Cerebellar cortex (tissue), 1 donor: ENCODE measurements at regions not wholly inside any gene's neighbourhood (a gene's known extent, or its start where the extent isn't known, plus 50 kb on each side); places are given as distances from the start of the nearest gene placed in this dataset.
"Not testable (repeated sequence)": the region's sequence is repeated elsewhere in the genome, so short reads cannot be mapped to it uniquely, and the experiment has no call there.

ENCODE experiments used
- DNase-seq: peaks from one replicate; pipeline ENCODE4 v3.0.0-alpha.2; 2015; ENCODE audit warnings: low spot score

DNA sequence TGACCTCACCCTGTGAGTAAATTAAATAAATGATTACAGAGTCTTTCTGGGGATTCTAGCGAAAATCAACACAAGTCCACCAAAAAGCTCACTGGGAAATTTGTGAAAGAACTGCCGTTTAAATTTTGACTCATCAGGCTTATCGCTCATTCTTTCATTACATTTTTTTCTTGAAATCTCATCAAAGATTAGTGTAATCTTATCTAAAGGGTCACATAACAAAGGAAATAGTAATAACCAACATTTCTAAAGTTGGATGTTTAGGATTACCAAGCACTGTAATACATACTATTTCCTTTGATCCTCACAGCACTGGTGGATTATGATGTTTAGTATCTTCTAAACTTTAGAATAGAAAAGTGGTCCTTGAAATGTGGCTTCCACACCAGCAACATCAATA lies 111.1 kb upstream of the CBLB start:
- no peak for DNase-seq

DNA sequence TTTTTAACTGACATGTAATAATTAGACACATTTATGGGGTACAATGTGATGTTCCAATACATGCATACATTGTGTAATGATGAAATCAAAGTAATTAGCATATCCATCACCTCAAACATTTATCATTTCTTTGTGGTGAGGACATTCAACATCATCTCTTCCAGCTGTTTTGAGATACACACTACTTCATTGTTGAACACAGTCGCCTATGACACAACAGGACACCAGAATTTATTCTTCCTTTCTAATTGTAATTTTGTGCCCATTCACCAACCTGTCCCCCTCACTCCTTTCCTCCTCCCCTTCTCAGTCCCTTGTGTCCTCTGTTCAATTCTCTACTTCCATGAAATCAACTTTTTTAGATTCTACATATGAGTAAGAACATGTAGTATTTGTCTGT lies 113.4 kb upstream of the CBLB start:
- no peak for DNase-seq

- DNase-seq: no peak
Measured at GRCh38 chr3:105984837-105985236, 116.0 kb upstream of the CBLB start.

GRCh38 chr3:105986343-105986742 lies 117.5 kb upstream of the CBLB start:
- DNase-seq: not testable (repeated sequence)

DNA sequence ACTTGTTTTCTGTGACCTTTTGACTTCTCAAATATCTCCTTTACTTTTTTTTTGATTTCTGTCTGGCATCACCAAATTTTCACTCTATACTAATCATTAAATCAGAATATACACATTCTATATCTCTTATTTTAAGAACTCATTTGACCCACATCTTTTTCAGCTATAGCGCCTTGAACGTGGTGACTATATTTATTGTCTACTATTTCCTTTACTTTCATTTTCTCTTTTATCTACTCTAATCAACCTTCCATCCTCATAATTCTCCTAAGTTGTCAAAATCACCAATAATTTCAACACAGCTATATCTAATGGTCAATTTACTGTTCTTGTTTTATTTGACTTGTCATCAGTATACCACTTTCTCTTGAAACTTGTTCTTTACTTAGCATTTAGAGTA lies 119.0 kb upstream of the CBLB start:
- no peak for DNase-seq

GRCh38 chr3:105988540-105989212 lies 119.9 kb upstream of the CBLB start:
- no peak for DNase-seq

DNA sequence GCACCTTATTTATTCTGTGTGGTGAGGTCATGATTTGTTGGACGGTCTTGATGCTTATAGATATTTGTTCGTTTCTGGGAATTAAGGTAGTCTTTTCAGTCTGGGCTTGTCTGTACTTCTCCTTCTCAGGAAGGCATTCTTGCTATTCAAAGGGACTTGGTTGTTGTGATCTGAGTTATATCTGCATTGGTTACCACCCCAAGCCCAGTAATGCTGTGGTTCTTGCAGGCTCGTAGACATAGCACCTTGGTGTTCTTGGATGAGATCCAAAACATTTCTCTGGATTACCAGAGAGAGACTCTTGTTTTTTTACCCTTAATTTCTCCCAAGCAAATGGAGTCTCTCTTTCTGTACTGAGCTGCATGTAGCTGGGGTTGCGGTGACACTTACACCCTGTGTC lies 128.0 kb upstream of the CBLB start:
- DNase-seq: no peak

- no peak for DNase-seq
Measured at GRCh38 chr3:105997466-105997799, 128.6 kb upstream of the CBLB start.

GRCh38 chr3:105997800-105998526 lies 129.2 kb upstream of the CBLB start:
- DNase-seq: no peak

GRCh38 chr3:105999856-106000255 lies 131.0 kb upstream of the CBLB start:
- no peak for DNase-seq

DNA sequence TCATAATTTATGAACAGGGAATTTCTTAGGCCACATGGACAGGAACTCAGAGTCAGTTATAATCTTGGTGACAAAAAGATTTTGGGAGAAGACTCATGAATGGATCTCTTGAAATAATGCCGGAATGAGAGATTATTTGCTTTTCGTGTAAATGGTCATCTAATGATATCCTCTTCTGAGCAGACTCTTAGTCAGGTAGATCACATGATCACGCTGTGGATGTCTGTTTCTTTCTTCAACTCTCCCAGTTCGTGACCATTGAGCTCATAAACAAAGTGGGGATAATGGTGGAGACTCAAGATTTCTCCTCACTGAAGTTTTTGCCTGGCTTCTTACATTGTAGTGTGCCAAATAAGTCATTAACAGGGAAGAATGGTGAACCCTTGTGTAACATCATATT lies 133.1 kb upstream of the CBLB start:
- DNase-seq: no peak

DNA sequence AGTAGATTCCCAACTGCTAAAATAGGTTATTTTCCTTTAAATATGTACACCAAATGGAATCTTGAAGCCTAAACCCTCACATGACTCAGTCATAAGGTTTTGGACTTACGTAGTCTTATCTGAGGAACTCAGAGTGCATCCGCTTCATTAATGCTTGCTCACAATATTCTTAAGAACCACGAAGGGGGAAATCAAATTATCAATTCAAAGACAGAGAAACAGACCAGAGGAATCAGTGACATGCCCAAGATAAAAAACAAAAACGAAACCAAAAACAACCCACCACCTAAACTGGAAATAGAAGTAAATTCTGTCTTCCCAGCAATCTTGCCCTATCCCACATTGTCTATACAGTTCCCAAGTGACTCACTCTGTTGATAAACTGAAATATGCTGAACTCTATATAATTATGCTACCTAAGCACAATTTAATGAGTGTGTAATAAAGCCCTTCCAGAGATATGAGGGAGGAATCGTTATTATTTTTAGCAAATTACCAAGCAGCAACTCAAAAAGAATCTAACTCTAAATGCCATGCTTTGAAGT lies 135.4 kb upstream of the CBLB start:
- no peak for DNase-seq

- DNase-seq: no peak
Measured at GRCh38 chr3:106004826-106005225, 136.0 kb upstream of the CBLB start.

- DNase-seq: no peak
Measured at GRCh38 chr3:106006001-106006400, 137.2 kb upstream of the CBLB start.

GRCh38 chr3:106006571-106006970 lies 137.8 kb upstream of the CBLB start:
- DNase-seq: no peak

- DNase-seq: no peak
Measured at GRCh38 chr3:106007512-106007911, 138.7 kb upstream of the CBLB start.

- DNase-seq: no peak
Measured at GRCh38 chr3:106008766-106009165, 140.0 kb upstream of the CBLB start.

DNA sequence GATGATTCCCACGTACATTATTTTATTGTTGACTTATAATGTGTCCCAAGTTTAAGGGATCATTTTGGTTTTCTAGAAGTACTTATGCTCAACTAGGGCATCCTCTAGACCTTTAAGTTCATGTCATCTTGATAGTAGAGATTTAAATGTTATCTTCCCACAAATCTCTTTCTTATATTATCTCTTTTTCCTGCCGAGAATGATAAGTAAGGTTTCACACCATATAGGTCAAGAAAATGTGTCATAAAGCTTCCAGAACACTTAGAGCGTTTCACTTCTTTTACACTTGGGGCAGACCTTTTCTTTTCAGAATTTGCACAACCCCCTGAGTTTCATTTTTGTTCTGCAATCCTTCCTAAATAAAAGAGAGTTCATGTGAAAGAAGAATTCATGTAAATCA lies 142.0 kb upstream of the CBLB start:
- DNase-seq: no peak

GRCh38 chr3:106013971-106014370 lies 145.2 kb upstream of the CBLB start:
- no peak for DNase-seq

- no peak for DNase-seq
Measured at GRCh38 chr3:106014518-106014917, 145.7 kb upstream of the CBLB start.

DNA sequence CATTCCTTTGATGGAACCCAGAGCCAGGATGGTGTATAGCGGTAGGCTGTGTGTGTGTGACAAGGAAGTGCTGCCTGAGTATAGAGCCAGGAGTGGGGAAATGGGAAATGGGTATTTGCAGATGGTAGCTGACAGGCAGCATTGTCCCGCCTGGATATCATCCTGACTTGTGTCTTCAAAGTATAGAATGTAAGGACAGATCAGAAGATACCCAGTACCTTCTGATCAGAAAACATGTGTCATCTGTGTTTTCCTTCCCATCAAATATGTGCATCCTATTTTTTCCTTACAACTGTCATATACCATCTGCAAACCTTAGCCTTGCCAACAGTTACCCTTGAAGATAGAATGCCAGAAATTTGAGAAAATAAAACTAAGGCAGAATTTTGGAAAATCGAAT lies 146.2 kb upstream of the CBLB start:
- no peak for DNase-seq

DNA sequence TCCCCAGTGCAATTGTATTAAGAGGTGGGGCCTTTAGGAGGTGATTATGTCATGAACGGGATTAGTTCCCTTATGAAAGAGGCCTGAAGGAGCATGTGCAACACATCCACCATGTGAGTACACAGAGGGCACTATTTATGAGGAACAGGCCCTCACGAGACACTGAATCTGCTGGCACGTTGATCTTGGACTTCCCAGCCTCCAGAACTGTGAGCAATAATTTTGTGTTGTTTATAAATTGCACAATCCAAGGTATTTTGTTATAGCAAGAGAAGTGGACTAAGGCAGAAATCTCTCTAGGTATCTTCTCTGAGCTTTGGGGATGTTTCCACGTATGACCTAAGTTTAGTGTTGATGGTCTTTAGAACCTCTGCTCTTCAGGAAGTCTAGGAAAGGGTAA lies 149.3 kb upstream of the CBLB start:
- DNase-seq: no peak

DNA sequence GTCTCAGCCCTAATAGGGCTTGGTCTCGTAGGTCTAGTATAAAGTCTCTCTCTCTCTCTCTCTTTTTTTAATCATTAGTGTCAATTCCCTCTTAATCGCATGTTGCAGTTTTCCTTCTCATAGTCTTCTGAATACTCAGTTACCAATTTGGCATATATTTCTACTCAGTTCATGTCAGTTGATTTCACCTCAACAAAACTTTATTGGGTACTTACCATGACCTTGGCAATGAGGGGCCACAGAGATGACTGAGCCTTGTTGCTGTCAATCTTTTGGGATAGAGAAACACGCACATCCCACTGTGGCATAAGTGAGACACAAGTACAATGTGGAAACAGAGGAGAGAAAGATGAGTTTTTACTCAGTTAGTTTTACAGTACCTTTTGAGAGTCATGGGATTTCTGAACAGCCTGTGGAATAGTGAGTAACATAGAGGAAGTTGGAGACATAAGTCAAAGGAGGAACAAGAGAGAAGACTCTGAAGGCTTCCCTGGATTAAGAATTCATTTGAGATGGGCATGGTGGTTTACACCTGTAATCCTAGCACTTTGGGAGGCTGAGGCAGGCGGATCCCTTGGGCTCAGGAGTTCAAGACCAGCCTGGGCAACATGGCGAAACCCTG lies 150.2 kb upstream of the CBLB start:
- DNase-seq: no peak
